ENCODE measurements at regions not wholly inside any gene's neighbourhood (a gene's known extent, or its start where the extent isn't known, plus 50 kb on each side); places are given as distances from the start of the nearest gene placed in this dataset.

DNA sequence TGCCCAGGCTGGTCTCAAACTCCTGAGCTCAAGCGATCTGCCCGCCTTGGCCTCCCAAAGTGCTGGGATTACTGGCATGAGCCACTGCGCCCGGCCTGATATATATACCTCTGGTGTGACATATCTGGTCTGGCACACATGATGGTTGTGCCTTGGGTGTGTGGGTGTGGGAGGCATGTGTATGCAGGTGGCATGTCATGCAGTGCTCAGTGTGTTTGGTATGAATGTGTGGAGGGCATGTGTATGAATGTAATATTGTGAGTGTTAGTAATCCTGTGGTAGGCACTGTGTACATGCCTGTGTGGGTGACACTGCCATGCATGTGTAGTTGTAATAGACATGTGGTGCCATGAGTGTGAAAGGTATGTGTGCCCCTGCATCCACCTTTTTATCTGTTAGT is 179.3 kb upstream of the GOT2 start:
- no peaks in the 10 kb centered on the region for H3F3A ChIP-seq (ENCODE audit: insufficient read depth, low read length, poor library complexity, severe bottlenecking)
- no peak overlapping the region for H3K4me2 ChIP-seq (ENCODE audit: low read length)
- TF ChIP-seq RAD21 (conservative IDR thresholded peaks at IDR 0.05): no peak
- no peak for TF ChIP-seq REST (IDR thresholded peaks at IDR 0.05; ENCODE audit: borderline replicate concordance)
- TF ChIP-seq EP300 (conservative IDR thresholded peaks at IDR 0.05; ENCODE audit: poor library complexity, severe bottlenecking): no peak
- no peak for TF ChIP-seq POLR2AphosphoS5 (IDR thresholded peaks at IDR 0.05)
- no peak for TF ChIP-seq MXI1 (conservative IDR thresholded peaks at IDR 0.05; ENCODE audit: poor library complexity, severe bottlenecking)
- TF ChIP-seq, protein P1, sequence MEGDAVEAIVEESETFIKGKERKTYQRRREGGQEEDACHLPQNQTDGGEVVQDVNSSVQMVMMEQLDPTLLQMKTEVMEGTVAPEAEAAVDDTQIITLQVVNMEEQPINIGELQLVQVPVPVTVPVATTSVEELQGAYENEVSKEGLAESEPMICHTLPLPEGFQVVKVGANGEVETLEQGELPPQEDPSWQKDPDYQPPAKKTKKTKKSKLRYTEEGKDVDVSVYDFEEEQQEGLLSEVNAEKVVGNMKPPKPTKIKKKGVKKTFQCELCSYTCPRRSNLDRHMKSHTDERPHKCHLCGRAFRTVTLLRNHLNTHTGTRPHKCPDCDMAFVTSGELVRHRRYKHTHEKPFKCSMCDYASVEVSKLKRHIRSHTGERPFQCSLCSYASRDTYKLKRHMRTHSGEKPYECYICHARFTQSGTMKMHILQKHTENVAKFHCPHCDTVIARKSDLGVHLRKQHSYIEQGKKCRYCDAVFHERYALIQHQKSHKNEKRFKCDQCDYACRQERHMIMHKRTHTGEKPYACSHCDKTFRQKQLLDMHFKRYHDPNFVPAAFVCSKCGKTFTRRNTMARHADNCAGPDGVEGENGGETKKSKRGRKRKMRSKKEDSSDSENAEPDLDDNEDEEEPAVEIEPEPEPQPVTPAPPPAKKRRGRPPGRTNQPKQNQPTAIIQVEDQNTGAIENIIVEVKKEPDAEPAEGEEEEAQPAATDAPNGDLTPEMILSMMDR (IDR thresholded peaks at IDR 0.05; ENCODE audit: poor library complexity, severe bottlenecking): no peak
- no peak for TF ChIP-seq TAF1 (IDR thresholded peaks at IDR 0.05; ENCODE audit: low read depth)
- no peak for TF ChIP-seq SMC3 (conservative IDR thresholded peaks at IDR 0.05; ENCODE audit: poor library complexity)
- no peak for TF ChIP-seq EZH2 (IDR thresholded peaks at IDR 0.05; ENCODE audit: borderline replicate concordance, insufficient read depth, low read length, poor library complexity, severe bottlenecking)
- no peak overlapping the region for H2AFZ ChIP-seq (ENCODE audit: low read depth, low read length)
- no peaks in the 10 kb centered on the region for H3K27me3 ChIP-seq (ENCODE audit: insufficient read depth, low read depth, low read length)
- no peak overlapping the region for H3K9ac ChIP-seq (ENCODE audit: low read length)
- no peak overlapping the region for H3K27ac ChIP-seq (ENCODE audit: low read length)
- H4K20me1 ChIP-seq (ENCODE audit: insufficient read depth): no peaks in the 10 kb centered on the region
- H3K9me3 ChIP-seq (ENCODE audit: low read length): no peaks in the 10 kb centered on the region
- H3K9me2 ChIP-seq (ENCODE audit: insufficient read depth, low read length): no peaks in the 10 kb centered on the region
- H3K4me3 ChIP-seq (ENCODE audit: low read length): no peak overlapping the region
- H3K79me2 ChIP-seq (replicated peaks; ENCODE audit: insufficient read depth, low read length): no peaks in the 10 kb centered on the region
- H3K36me3 ChIP-seq (ENCODE audit: insufficient read depth, low read length): no peaks in the 10 kb centered on the region

GRCh38 chr16:58912571-58912970 is 178.5 kb upstream of the GOT2 start:
- no peak overlapping the region for H2AFZ ChIP-seq (ENCODE audit: low read depth, low read length)
- TF ChIP-seq POLR2AphosphoS5 (IDR thresholded peaks at IDR 0.05) (no peak), EP300 (conservative IDR thresholded peaks at IDR 0.05; ENCODE audit: poor library complexity, severe bottlenecking) (no peak), TAF1 (IDR thresholded peaks at IDR 0.05; ENCODE audit: low read depth) (no peak), REST (IDR thresholded peaks at IDR 0.05; ENCODE audit: borderline replicate concordance) (no peak), EZH2 (IDR thresholded peaks at IDR 0.05; ENCODE audit: borderline replicate concordance, insufficient read depth, low read length, poor library complexity, severe bottlenecking) (no peak), MXI1 (conservative IDR thresholded peaks at IDR 0.05; ENCODE audit: poor library complexity, severe bottlenecking) (no peak), RAD21 (conservative IDR thresholded peaks at IDR 0.05) (no peak), SMC3 (conservative IDR thresholded peaks at IDR 0.05; ENCODE audit: poor library complexity) (no peak)
- TF ChIP-seq, protein P1 (IDR thresholded peaks at IDR 0.05; ENCODE audit: poor library complexity, severe bottlenecking): no peak
- no peak overlapping the region for H3K27ac ChIP-seq (ENCODE audit: low read length)
- no peak overlapping the region for H3K9ac ChIP-seq (ENCODE audit: low read length)
- H4K20me1 ChIP-seq (ENCODE audit: insufficient read depth): no peaks in the 10 kb centered on the region
- no peaks in the 10 kb centered on the region for H3K27me3 ChIP-seq (ENCODE audit: insufficient read depth, low read depth, low read length)
- no peaks in the 10 kb centered on the region for H3K79me2 ChIP-seq (replicated peaks; ENCODE audit: insufficient read depth, low read length)
- H3K36me3 ChIP-seq (ENCODE audit: insufficient read depth, low read length): no peaks in the 10 kb centered on the region
- H3K9me2 ChIP-seq (ENCODE audit: insufficient read depth, low read length): no peaks in the 10 kb centered on the region
- H3K4me3 ChIP-seq (ENCODE audit: low read length): no peak overlapping the region
- no peak overlapping the region for H3K4me2 ChIP-seq (ENCODE audit: low read length)
- H3K9me3 ChIP-seq (ENCODE audit: low read length): no peaks in the 10 kb centered on the region
- no peaks in the 10 kb centered on the region for H3F3A ChIP-seq (ENCODE audit: insufficient read depth, low read length, poor library complexity, severe bottlenecking)

Measured in neural cell (in vitro differentiated cells).